ENCODE measurements at regions not wholly inside any gene's neighbourhood (a gene's known extent, or its start where the extent isn't known, plus 50 kb on each side); places are given as distances from the start of the nearest gene placed in this dataset.

DNA sequence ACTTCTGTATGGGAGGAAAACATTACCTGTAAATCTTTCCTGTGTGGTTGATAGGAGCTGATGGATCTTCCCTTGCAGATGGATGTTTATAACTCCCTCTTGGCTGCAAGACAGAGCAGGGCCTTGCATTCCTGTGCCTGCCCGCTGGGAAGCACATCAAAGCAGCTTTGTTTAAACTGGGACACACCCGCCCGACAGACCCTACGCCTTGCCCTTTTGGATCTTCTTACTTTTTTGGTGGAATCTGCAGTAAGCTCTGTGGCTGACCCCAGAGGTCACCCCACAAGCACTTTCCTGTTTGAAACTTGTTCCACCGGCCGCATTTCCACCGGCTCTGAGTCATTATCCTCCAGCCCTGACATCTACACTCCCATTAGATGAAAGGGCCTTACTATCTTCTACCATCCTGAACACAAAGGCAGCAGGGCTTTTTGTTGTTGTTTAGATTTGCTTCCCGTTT is 244.1 kb upstream of the STT3B start (continued):
- TF ChIP-seq, protein P1, sequence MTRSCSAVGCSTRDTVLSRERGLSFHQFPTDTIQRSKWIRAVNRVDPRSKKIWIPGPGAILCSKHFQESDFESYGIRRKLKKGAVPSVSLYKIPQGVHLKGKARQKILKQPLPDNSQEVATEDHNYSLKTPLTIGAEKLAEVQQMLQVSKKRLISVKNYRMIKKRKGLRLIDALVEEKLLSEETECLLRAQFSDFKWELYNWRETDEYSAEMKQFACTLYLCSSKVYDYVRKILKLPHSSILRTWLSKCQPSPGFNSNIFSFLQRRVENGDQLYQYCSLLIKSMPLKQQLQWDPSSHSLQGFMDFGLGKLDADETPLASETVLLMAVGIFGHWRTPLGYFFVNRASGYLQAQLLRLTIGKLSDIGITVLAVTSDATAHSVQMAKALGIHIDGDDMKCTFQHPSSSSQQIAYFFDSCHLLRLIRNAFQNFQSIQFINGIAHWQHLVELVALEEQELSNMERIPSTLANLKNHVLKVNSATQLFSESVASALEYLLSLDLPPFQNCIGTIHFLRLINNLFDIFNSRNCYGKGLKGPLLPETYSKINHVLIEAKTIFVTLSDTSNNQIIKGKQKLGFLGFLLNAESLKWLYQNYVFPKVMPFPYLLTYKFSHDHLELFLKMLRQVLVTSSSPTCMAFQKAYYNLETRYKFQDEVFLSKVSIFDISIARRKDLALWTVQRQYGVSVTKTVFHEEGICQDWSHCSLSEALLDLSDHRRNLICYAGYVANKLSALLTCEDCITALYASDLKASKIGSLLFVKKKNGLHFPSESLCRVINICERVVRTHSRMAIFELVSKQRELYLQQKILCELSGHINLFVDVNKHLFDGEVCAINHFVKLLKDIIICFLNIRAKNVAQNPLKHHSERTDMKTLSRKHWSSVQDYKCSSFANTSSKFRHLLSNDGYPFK (CRISPR knock-in tag; IDR thresholded peaks at IDR 0.05; ENCODE audit: borderline replicate concordance), result no peak
- TF ChIP-seq, protein P2, sequence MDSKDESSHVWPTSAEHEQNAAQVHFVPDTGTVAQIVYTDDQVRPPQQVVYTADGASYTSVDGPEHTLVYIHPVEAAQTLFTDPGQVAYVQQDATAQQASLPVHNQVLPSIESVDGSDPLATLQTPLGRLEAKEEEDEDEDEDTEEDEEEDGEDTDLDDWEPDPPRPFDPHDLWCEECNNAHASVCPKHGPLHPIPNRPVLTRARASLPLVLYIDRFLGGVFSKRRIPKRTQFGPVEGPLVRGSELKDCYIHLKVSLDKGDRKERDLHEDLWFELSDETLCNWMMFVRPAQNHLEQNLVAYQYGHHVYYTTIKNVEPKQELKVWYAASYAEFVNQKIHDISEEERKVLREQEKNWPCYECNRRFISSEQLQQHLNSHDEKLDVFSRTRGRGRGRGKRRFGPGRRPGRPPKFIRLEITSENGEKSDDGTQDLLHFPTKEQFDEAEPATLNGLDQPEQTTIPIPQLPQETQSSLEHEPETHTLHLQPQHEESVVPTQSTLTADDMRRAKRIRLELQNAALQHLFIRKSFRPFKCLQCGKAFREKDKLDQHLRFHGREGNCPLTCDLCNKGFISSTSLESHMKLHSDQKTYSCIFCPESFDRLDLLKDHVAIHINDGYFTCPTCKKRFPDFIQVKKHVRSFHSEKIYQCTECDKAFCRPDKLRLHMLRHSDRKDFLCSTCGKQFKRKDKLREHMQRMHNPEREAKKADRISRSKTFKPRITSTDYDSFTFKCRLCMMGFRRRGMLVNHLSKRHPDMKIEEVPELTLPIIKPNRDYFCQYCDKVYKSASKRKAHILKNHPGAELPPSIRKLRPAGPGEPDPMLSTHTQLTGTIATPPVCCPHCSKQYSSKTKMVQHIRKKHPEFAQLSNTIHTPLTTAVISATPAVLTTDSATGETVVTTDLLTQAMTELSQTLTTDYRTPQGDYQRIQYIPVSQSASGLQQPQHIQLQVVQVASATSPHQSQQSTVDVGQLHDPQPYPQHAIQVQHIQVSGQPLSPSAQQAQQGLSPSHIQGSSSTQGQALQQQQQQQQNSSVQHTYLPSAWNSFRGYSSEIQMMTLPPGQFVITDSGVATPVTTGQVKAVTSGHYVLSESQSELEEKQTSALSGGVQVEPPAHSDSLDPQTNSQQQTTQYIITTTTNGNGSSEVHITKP (CRISPR knock-in tag; IDR thresholded peaks at IDR 0.05; ENCODE audit: low read depth), result no peak
- TF ChIP-seq ZNF253 (CRISPR knock-in tag; IDR thresholded peaks at IDR 0.05; ENCODE audit: borderline replicate concordance) (no peak), KDM1A (CRISPR knock-in tag; IDR thresholded peaks at IDR 0.05) (peak; percentile 82; the same call in 1 of the 2 replicates), MTA3 (CRISPR knock-in tag; IDR thresholded peaks at IDR 0.05) (no peak), ZNF577 (CRISPR knock-in tag; IDR thresholded peaks at IDR 0.05; ENCODE audit: borderline replicate concordance, low read depth) (no peak), ZNF672 (CRISPR knock-in tag; IDR thresholded peaks at IDR 0.05) (no peak), SYNCRIP (IDR thresholded peaks at IDR 0.05; ENCODE audit: insufficient read depth, low read depth, low read length) (no peak), ZFAT (CRISPR knock-in tag; conservative IDR thresholded peaks at IDR 0.05) (no peak), ZNF430 (CRISPR knock-in tag; IDR thresholded peaks at IDR 0.05) (no peak), POLR2AphosphoS5 (IDR thresholded peaks at IDR 0.05; ENCODE audit: low read depth, low read length) (no peak), NFYC (CRISPR knock-in tag; IDR thresholded peaks at IDR 0.05) (no peak), ZNF44 (CRISPR knock-in tag; IDR thresholded peaks at IDR 0.05) (no peak), RARG (CRISPR knock-in tag; IDR thresholded peaks at IDR 0.05; ENCODE audit: low read depth) (no peak), ZNF749 (CRISPR knock-in tag; IDR thresholded peaks at IDR 0.05; ENCODE audit: borderline replicate concordance) (no peak), GATAD1 (CRISPR knock-in tag; IDR thresholded peaks at IDR 0.05) (peak; percentile 24; the same call in 1 of the 2 replicates), SP2 (CRISPR knock-in tag; IDR thresholded peaks at IDR 0.05) (no peak)
- TF ChIP-seq, protein P3, sequence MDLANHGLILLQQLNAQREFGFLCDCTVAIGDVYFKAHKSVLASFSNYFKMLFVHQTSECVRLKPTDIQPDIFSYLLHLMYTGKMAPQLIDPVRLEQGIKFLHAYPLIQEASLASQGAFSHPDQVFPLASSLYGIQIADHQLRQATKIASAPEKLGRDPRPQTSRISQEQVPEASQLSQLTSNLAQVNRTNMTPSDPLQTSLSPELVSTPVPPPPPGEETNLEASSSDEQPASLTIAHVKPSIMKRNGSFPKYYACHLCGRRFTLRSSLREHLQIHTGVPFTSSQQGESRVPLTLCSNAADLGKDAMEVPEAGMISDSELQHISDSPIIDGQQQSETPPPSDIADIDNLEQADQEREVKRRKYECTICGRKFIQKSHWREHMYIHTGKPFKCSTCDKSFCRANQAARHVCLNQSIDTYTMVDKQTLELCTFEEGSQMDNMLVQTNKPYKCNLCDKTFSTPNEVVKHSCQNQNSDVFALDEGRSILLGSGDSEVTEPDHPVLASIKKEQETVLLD (CRISPR knock-in tag; IDR thresholded peaks at IDR 0.05; ENCODE audit: low read depth), result no peak
- TF ChIP-seq, protein P4, sequence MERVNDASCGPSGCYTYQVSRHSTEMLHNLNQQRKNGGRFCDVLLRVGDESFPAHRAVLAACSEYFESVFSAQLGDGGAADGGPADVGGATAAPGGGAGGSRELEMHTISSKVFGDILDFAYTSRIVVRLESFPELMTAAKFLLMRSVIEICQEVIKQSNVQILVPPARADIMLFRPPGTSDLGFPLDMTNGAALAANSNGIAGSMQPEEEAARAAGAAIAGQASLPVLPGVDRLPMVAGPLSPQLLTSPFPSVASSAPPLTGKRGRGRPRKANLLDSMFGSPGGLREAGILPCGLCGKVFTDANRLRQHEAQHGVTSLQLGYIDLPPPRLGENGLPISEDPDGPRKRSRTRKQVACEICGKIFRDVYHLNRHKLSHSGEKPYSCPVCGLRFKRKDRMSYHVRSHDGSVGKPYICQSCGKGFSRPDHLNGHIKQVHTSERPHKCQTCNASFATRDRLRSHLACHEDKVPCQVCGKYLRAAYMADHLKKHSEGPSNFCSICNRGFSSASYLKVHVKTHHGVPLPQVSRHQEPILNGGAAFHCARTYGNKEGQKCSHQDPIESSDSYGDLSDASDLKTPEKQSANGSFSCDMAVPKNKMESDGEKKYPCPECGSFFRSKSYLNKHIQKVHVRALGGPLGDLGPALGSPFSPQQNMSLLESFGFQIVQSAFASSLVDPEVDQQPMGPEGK (CRISPR knock-in tag; IDR thresholded peaks at IDR 0.05), result peak; percentile 90
- TF ChIP-seq, protein P5, sequence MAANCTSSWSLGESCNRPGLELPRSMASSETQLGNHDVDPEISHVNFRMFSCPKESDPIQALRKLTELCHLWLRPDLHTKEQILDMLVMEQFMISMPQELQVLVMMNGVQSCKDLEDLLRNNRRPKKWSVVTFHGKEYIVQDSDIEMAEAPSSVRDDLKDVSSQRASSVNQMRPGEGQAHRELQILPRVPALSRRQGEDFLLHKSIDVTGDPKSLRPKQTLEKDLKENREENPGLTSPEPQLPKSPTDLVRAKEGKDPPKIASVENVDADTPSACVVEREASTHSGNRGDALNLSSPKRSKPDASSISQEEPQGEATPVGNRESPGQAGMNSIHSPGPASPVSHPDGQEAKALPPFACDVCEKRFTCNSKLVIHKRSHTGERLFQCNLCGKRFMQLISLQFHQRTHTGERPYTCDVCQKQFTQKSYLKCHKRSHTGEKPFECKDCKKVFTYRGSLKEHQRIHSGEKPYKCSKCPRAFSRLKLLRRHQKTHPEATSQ (CRISPR knock-in tag; IDR thresholded peaks at IDR 0.05; ENCODE audit: borderline replicate concordance), result no peak; the same call in 1 of the 2 replicates

All from HepG2 (cell line).